ENCODE measurements at regions not wholly inside any gene's neighbourhood (a gene's known extent, or its start where the extent isn't known, plus 50 kb on each side); places are given as distances from the start of the nearest gene placed in this dataset.

DNA sequence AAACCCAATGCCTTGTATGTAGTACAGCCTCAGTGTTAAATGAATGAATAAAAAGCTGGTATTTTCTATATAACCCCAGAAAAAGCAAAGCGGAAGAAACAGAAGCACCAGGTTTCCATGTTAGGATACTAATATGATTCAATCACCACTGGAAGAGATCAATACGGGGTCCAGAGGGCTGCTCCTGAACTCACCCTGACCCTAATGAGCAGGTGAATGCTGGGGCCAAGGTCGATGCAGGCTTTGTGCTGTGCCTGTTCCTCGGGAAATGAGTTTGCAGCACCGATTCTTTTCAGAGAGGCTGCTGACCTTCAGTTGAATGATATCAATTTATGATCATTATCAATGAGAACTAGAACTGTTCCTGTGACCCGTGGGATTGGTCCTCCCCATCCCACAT is 228.5 kb downstream of the CDCA7 start:
- TF ChIP-seq, protein P1, sequence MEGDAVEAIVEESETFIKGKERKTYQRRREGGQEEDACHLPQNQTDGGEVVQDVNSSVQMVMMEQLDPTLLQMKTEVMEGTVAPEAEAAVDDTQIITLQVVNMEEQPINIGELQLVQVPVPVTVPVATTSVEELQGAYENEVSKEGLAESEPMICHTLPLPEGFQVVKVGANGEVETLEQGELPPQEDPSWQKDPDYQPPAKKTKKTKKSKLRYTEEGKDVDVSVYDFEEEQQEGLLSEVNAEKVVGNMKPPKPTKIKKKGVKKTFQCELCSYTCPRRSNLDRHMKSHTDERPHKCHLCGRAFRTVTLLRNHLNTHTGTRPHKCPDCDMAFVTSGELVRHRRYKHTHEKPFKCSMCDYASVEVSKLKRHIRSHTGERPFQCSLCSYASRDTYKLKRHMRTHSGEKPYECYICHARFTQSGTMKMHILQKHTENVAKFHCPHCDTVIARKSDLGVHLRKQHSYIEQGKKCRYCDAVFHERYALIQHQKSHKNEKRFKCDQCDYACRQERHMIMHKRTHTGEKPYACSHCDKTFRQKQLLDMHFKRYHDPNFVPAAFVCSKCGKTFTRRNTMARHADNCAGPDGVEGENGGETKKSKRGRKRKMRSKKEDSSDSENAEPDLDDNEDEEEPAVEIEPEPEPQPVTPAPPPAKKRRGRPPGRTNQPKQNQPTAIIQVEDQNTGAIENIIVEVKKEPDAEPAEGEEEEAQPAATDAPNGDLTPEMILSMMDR (IDR thresholded peaks at IDR 0.05): no peak
- no peak for TF ChIP-seq EP300 (IDR thresholded peaks at IDR 0.05)

Measured in ovary (tissue), 3 donors.